ENCODE measurements at regions not wholly inside any gene's neighbourhood (a gene's known extent, or its start where the extent isn't known, plus 50 kb on each side); places are given as distances from the start of the nearest gene placed in this dataset.

- TF ChIP-seq SP1 (CRISPR knock-in tag; conservative IDR thresholded peaks at IDR 0.05) (no peak), CTCF (IDR thresholded peaks at IDR 0.05) (no peak), FOXP1 (CRISPR knock-in tag; IDR thresholded peaks at IDR 0.05; ENCODE audit: borderline replicate concordance) (no peak), ZNF512 (CRISPR knock-in tag; IDR thresholded peaks at IDR 0.05; ENCODE audit: borderline replicate concordance) (no peak), NR3C1 (CRISPR knock-in tag; conservative IDR thresholded peaks at IDR 0.05; ENCODE audit: low read depth) (no peak), PREB (CRISPR knock-in tag; IDR thresholded peaks at IDR 0.05; ENCODE audit: borderline replicate concordance) (no peak), ESRRA (CRISPR knock-in tag; IDR thresholded peaks at IDR 0.05; ENCODE audit: borderline replicate concordance) (no peak), FOXP4 (CRISPR knock-in tag; IDR thresholded peaks at IDR 0.05) (no peak), ZNF232 (CRISPR knock-in tag; IDR thresholded peaks at IDR 0.05) (no peak)
These were observed 118.3 kb upstream of the FRMD4B start for GRCh38 chr3:69504232-69504631.

Data from WTC11 (cell line).